ENCODE measurements at regions not wholly inside any gene's neighbourhood (a gene's known extent, or its start where the extent isn't known, plus 50 kb on each side); places are given as distances from the start of the nearest gene placed in this dataset.

GRCh38 chr6:90648873-90649272, 62.0 kb upstream of the MAP3K7 start:
- no peak overlapping the region for H3K4me3 ChIP-seq (ENCODE audit: low read depth, low read length)
- no peak for TF ChIP-seq CTCF (IDR thresholded peaks at IDR 0.05; ENCODE audit: low read depth, low read length, missing control alignments)
- no peak for DNase-seq (ENCODE audit: low read depth)

GRCh38 chr6:90646940-90647339, 60.1 kb upstream of the MAP3K7 start:
- DNase-seq (ENCODE audit: low read depth), result no peak
- H3K4me3 ChIP-seq (ENCODE audit: low read depth, low read length), result no peak overlapping the region
- TF ChIP-seq CTCF (IDR thresholded peaks at IDR 0.05; ENCODE audit: low read depth, low read length, missing control alignments), result no peak

GRCh38 chr6:90645634-90646033, 58.8 kb upstream of the MAP3K7 start:
- H3K4me3 ChIP-seq (ENCODE audit: low read depth, low read length), result no peak overlapping the region
- no peak for TF ChIP-seq CTCF (IDR thresholded peaks at IDR 0.05; ENCODE audit: low read depth, low read length, missing control alignments)
- no peak for DNase-seq (ENCODE audit: low read depth)

- no peak overlapping the region for H3K4me3 ChIP-seq (ENCODE audit: low read depth, low read length)
- no peak for DNase-seq (ENCODE audit: low read depth)
- TF ChIP-seq CTCF (IDR thresholded peaks at IDR 0.05; ENCODE audit: low read depth, low read length, missing control alignments), result no peak
Measured at GRCh38 chr6:90644492-90644891, 57.6 kb upstream of the MAP3K7 start.

- no peak for TF ChIP-seq CTCF (IDR thresholded peaks at IDR 0.05; ENCODE audit: low read depth, low read length, missing control alignments)
- H3K4me3 ChIP-seq (ENCODE audit: low read depth, low read length), result no peak overlapping the region
- DNase-seq (ENCODE audit: low read depth), result no peak
Measured at GRCh38 chr6:90643381-90643780, 56.5 kb upstream of the MAP3K7 start.

GRCh38 chr6:90637320-90637719, 50.4 kb upstream of the MAP3K7 start:
- TF ChIP-seq CTCF (IDR thresholded peaks at IDR 0.05; ENCODE audit: low read depth, low read length, missing control alignments), result no peak
- DNase-seq (ENCODE audit: low read depth), result no peak
- H3K4me3 ChIP-seq (ENCODE audit: low read depth, low read length), result no peak overlapping the region
